Fibroblast of peridontal ligament (primary cell): ENCODE measurements at regions not wholly inside any gene's neighbourhood (a gene's known extent, or its start where the extent isn't known, plus 50 kb on each side); places are given as distances from the start of the nearest gene placed in this dataset.

Experiments
- DNase-seq: peaks from one replicate; pipeline ENCODE4 v3.0.0-alpha.2; 2010; ENCODE audit errors: extremely low read depth

DNA sequence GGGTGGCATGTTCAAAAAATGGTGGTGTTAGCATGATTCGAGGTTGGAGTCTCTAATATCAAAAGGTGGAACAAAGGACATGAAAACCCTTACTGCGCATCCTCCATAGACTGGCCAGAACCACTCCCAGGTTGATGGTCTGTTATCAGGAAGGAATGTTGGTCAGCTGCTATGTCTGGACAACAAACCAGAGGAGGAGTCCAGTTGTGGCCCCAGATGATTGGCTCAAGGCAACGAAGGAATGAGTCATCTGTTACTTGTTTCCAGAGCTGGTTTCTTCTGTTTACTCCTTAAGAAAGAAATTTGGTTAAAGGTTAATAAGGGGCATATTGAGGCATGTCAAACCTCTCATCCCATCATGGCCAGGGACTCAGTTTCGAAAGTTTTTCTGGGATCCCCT lies 56.8 kb upstream of the GRIA4 start:
- peak; percentile 19 for DNase-seq

DNA sequence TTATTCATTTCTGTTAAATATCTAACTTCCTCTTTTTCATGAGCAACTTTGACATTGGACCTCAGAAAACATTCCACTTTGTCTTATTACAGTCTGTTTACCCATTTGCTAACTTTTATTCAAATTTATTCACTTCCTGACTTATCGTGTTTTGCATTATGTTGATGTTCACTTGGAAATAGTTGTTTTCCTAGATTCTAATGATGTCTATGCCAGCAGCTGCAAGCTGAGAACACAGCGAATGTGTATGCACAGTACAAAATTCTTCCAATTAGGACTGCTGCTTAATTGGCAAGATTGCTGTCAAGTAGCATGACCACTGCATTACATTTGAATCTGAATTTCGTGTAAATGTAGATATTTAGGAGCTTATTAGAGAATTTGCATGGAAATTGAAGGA lies 61.5 kb upstream of the GRIA4 start:
- DNase-seq: no peak

DNA sequence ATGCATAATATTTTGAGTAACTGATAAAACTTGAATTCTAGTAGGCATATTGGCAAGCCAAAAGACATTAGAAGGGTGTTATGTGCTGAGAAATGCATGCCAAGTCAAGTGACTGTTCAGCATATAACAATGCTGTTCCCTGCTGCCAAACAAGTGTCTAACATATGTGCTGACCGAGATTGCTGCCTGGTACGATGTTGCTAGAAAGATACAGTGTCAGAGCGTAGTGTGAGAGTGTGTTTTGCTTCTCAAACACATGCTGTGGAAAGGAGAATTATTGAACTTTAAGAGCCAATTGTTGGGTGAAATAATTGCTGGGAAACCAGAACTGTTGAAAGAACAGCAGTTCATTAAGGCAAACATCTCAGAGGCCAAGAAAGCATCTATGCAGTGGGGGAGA lies 71.3 kb upstream of the GRIA4 start:
- DNase-seq: no peak

DNA sequence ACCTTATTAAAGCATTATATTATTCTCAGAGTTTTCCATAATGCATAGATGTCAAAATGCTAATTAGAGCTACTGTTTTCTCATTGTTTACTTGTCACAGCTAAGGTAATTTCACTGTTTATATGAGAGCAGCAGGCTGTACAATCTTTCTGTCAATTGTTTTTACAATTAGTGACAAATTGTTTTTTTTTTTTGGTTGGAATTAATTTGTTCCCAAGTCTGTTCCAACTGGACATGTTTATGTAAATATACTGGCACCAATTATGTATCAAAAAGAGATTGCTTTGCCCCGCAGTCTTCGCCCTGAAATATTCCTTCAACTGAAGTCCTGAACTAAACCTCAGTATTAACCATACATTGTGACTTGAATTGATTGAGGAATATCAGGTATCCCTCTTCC lies 72.3 kb upstream of the GRIA4 start:
- no peak for DNase-seq

DNA sequence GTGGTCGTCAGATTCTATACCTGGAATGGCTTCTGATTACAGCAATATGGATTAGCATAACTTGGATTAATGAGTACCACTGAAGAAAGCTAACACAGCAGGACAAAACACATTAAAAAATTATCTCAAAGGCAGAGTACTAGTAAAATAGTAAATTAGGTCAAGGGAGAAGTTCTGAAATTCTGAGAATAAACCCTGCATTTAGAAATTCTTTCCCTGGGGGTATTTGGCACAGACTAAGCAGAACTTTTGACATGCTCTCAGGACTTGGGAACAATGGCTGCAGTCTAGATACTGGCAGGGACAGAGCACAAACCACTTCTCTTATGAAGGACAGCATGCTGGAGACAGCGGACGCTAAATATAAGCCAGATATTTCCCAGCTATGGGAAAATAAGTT lies 85.6 kb upstream of the GRIA4 start:
- no peak for DNase-seq

DNA sequence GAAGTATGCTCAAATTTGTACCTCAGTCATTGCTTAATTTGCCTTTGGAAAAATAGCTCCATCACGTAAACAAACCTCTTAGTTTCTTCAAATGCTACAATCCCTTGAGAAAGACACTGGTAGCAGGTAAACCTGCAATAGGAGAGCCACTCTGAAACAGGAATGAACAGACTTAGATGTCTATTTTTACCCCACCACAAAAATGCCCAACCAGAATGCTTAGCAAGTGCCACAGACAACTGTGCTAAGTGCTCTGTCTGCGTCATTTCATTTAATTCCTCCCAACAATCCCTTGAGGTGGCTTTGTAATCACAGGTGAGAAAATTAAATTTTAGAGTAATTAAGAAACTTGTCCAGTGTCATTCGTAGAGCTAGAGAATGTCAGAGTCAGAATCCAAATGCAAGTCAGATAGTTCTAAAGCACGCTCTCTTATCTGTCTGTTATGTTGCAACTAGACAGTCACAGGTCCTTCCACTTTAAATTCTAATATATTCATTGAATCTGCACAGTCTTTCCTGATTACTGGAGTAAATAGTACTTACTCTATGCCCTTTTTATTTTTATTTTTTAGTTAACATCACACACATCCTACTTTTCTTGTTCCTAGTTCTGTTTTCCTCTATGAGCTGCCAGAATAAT lies 89.0 kb upstream of the GRIA4 start:
- no peak for DNase-seq

DNA sequence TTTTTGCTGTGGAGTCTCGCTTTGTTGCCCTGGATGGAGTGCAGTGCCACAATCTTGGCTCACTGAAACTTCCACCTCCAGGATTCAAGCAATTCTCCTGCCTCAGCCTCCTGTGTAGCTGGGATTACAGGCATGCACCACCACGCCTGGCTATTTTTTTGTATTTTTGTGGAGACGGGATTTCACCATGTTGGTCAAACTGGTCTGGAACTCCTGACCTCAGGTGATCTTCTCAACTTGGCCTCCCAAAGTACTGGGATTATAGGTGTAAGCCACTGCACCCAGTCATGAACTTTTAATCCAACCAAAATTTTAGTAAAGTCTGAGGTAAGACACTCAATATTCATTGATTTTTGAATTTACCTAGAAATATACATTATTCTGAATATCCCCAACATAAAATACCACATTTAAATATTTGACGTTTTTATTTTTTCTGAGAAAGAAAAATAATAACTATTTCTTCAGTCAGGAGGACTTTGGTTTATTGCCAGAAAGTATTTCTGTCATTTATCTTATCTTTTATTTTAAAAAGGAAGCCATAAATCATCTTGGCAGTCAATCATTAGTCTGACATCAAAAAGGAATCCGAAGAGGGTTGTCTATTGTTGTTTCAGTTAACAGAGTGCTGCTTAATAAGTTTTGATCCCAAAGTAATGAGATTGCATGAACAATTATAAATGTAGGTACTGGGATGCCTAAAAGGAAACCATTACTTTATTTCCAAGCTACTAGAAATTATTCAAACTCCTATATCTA lies 102.2 kb upstream of the GRIA4 start:
- DNase-seq: no peak

DNA sequence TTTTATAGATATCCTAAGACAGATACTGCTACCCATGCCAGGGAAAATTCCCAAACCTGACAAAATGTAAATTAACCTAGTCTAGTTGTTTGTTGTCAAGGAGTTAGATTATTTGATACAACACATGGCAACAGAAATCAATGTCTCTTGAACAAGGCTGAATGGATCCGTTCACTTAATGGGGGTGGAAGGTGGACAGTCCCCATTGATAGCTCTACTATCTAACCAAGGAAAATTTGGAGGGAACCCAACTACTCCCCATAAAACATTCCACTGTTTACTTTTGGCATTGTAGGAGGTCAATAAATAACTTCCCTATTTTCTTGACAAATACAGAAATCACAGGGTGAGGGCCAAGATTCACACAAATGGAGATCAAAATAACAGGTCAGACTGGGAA lies 117.9 kb upstream of the GRIA4 start:
- no peak for DNase-seq

DNA sequence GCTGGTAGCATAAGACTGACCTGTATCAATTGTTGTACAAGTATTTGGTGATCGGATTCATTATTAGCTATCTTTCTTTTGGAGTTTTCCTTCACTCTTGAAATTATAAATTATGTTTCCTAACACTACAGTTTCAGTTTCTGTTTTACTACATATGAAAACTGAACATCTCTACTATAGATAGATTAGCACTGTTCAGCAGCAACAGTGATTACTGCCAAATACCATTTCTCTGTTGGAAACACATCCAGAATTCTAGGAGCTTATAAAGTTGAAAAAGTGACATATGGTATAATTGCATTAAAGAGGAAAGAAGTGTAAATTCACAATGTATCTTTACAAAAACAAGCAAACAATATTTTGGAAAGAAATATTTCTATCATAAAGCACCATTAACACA lies 118.5 kb upstream of the GRIA4 start:
- peak; percentile 6 for DNase-seq

DNA sequence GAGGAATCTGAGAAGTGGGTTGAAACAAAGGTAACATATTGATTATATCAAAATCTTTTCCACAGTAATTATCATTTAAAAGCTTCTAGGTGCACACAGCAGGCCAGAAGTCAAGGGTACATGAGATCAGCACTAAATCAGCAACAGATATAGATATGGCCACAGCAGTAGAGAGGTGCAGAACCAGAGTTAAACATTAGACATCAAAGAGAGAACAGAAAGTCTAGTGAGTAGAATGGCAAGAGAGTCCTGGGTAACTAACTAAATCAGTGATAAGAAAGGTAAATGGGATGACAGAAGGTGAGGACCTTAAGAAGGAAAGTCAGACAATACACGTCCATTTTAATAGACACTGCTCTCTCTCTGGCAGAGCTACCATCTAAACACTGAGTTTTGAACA lies 119.5 kb upstream of the GRIA4 start:
- no peak for DNase-seq

DNA sequence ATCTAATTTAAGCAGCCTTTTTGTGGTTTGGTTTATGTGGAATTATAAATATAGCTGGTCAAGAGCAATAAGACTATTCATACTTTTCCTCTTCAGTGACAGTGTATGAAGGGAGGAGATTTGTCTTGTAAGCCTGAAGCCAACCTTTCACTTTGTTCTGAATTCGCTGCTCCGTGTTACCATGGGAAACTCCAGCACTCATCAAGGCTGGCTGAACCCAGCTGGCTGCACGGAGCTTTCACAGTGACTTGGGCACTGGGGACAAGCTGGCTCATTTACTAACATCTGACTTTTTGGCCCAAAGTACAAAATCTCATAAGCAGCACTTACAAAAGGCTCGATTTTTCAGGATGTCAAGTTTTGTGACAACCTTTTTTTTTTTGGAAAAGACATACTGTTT lies 120.4 kb upstream of the GRIA4 start:
- DNase-seq: peak; percentile 53

DNA sequence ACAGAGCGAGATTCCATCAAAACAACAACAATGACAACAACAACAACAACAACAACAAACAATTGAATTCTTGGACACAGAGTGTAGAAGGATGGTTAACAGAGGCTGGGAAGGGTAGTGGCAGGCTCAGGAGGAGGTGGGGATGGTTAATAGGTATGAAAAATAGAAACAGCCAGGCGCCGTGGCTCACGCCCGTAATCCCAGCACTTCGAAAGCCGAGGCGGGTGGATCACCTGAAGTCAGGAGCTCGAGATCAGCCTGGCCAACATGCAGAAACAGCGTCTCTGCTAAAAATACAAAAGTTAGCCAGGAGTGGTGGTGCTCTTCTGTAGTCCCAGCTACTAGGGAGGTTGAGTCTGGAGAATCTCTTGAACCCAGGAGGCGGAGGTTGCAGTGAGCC lies 122.9 kb upstream of the GRIA4 start:
- DNase-seq: no peak

DNA sequence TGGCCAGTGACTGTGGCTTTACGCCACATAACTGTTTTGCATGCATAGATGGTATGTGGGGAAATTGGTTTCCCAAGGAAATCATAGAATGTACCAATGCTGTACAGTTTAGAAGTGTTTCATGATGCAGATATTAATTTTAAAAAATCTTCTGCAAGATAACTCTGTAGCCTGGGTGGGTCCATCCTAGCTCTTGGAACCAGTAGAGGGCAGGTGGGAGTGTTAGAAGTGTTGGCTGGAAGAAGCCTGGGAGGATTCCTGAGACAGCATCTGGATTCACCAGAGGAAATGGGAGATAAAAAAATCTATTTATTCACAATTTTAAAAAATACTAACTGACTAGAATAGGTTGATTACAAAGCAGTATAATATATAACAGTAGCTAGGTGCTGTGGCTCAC lies 139.9 kb upstream of the GRIA4 start:
- DNase-seq: no peak

DNA sequence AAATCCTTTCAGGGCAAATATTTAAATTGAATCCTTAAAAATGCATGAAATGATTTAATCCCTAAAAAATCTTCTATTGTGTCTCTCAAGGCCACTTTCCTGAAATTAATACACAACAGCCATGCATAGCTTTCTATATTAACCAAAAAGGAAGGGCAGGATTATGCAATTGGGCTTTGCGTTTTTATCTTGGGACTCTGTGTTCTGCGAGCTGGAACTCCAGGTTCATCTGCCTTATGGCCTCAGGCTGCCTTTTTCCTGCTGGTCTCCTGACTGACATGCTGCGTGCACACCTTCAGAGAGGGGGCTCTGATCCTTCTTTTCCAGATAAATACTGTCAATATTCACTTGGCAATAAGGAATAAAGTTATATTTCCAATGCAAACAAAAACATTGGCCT lies 141.7 kb upstream of the GRIA4 start:
- DNase-seq: no peak

DNA sequence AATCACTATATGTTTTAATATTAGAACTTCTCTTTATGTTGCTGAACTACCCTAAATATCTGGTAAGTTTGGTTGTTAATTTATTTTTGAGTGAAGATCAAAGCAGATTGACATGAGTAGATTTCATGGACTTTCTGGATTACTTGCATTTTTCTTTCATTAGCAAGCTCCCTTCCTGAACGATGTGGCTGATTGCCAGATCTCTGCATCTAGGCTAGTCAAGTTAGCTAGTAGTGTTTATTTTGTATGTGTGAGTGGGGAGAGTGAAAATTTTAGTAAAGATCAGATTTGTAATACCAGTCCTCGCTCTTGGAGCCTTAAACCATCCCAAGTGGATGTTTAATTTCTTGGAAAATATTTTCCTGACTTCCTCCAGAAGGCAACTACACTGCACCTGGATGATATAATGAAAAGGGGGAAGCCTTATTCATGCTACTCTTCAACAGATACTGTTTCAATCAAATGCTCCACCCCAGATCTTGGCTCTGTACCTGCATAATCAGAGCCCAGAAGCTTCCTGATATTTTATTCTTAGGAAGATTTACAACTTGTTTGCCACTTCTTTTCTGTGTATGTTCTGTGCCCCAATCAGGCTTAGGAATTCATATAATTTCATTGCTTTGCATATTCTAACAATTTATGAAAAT lies 143.2 kb upstream of the GRIA4 start:
- peak; percentile 8 for DNase-seq

DNA sequence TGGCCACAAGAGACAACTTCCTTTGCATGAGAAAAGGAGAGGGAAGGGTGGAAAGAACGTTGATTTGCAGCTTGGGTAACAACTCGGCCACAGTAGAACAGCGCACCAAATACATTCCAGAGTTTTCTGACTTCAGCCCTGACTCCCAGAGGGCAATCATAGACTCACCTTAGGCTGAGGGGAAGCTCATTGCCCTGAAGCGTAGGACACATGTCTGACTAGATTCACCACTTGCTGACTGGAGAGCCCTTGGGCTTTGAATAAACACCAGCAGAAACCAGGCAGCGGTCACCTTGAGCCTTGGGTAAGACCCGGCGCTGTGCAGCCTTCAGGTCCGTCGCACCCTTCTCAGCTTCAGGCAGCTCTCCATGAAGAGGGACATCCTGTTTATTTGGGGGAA lies 151.8 kb upstream of the GRIA4 start:
- DNase-seq: no peak

DNA sequence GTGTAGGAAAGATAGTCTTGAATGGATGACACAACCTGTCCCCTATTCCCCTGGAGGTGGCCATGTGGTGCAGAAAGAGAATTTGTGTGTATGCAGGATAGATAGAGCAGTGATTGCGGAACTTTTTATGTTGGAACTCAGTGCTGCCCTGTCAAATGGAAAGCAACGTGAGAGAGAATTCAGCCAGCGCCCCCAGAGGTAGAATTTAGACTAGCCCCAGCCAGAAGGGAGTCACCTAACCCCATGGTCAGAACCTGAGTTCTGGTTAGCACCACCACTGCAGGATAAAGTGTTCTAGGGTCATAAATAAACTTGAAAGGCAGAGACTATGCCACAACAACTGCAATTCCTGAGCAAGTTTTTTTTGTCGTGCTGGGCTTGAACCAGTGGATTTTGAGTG lies 152.9 kb upstream of the GRIA4 start:
- DNase-seq: no peak

DNA sequence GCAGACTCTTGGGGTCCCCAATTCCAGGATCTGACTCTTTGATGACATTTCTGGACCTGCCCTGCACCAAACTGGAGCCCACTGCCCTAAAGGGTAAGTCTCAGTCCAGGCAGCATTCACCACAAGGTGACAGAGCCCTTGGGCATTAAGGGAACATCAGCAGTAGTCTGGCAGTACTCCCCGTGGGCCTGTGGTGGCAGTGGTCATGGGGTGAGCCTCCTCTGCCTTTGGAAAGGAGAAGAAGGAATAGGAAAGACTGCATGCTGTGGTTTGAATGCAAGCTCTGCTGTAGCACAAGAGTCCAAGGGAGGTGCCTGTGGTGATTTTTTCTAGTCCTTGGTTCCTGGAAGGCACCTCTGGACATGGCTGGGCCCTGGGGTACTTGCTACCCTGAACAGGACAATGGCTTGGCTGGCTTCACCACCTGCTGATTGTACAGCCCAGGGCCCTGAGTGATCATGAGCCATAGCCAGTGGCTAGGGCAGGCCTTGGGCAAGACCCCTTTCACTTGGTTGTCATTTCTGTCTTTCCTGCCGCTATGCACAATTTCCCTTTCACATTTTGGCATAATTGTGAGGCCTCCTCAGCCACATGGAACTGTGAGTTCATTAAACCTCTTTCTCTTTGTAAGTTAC lies 160.7 kb upstream of the GRIA4 start:
- DNase-seq: no peak

DNA sequence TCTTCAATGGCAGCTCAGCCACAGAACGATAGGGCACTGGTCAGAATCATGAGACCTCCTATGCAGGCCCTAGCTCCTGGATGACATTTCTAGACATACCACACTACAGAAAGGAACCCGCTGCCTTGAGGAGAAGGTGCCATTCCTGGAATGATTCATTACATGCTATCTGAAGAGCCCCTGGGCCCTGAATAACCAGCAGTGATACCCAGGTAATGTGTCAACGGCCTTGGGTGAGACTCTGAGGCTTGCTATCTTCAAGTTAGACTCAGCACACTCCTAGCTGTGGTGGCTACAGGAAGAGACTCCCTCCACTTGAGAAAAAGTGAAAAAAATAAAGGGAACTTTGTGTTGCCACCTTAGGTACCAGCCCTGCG lies 161.2 kb upstream of the GRIA4 start:
- no peak for DNase-seq

DNA sequence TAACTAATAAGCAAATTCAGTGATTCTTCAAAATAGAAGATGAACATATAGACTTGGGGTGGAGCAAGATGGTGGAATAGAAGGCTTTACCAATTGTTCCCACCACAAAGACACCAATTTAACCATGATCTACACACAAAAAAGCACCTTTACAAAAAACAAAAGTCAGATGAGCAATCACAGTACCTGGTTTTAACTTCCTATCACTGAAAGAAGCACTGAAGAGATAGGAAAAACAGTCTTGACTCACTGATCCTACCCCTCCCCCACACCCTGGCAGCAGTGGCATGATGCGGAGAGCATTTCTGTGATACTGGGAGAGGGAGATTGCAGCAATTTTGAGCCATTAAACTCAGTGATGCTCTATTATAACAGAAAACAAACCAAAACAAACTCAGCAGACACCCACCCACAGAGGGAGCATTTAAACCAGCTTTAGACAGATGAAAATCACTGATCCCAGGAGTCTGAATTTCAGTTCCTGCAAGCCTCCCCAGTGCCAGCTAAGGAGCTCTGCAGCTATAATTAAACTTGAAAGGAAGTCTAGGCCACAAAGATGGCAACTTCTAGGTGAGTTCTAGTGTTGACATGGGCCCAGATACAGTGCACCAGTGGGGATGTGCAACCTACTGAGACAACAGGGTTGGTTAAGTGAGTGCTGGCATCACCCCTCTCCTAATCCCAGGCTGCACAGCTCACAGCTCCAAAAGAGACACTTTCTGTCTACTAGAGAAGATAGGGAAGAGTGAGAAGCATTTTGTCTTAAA lies 161.8 kb upstream of the GRIA4 start:
- DNase-seq: no peak

DNA sequence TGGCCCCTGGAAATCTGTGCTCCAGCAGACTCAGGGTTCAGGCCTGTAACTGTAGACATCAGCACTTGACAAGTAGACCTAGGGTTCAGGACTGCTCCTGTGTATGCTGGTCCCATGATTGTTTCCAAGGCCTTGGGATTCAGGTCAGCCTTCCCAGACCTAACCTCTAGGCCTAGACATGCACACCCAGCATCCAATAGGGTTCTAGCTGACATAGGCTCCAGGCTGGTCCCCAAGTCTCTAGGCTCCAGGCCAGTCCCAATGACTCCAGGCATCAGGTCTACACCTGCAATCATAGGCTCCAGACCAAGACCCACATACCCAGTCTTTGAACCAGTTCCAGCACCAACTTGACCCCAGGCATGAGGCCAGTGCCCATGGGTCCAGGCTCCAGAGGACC lies 166.2 kb upstream of the GRIA4 start:
- no peak for DNase-seq
